ENCODE measurements at regions not wholly inside any gene's neighbourhood (a gene's known extent, or its start where the extent isn't known, plus 50 kb on each side); places are given as distances from the start of the nearest gene placed in this dataset.

GRCh38 chrY:8582277-8582850, 754.9 kb upstream of the TSPY4 start:
- no peak for TF ChIP-seq CTCF (IDR thresholded peaks at IDR 0.05)

GRCh38 chrY:8583191-8583590, 754.1 kb upstream of the TSPY4 start:
- H3K36me3 ChIP-seq (ENCODE audit: low read depth) = no peaks in the 10 kb centered on the region
- no peak for TF ChIP-seq CTCF (IDR thresholded peaks at IDR 0.05)
- no peaks in the 10 kb centered on the region for H3K4me1 ChIP-seq (ENCODE audit: low read depth)
- H3K4me3 ChIP-seq = no peak overlapping the region
- DNase-seq = no peak
- intact Hi-C loops (cut with DNase I, micrococcal nuclease) = no loop called here
- no peaks in the 10 kb centered on the region for H3K9me3 ChIP-seq
- ATAC-seq = no peak

More at GRCh38 chrY:8582277-8582850, 754.9 kb upstream of the TSPY4 start:
- DNase-seq = no peak
- no peaks in the 10 kb centered on the region for H3K36me3 ChIP-seq (ENCODE audit: low read depth)
- no peaks in the 10 kb centered on the region for H3K9me3 ChIP-seq
- H3K4me3 ChIP-seq = no peak overlapping the region
- no peaks in the 10 kb centered on the region for H3K4me1 ChIP-seq (ENCODE audit: low read depth)
- intact Hi-C loops (cut with DNase I, micrococcal nuclease) = no loop called here
- ATAC-seq = no peak

- TF ChIP-seq CTCF (IDR thresholded peaks at IDR 0.05) = no peak
- H3K36me3 ChIP-seq (ENCODE audit: low read depth) = no peaks in the 10 kb centered on the region
- H3K9me3 ChIP-seq = no peaks in the 10 kb centered on the region
- DNase-seq = no peak
- intact Hi-C loops (cut with DNase I, micrococcal nuclease) = no loop called here
- no peak for ATAC-seq
- no peak overlapping the region for H3K4me3 ChIP-seq
- H3K4me1 ChIP-seq (ENCODE audit: low read depth) = no peaks in the 10 kb centered on the region
These were observed 746.6 kb upstream of the TSPY4 start for GRCh38 chrY:8590641-8591040.

GRCh38 chrY:8591821-8592516, 745.3 kb upstream of the TSPY4 start:
- Histone ChIP-seq H3K4me3 (no peak overlapping the region), H3K9me3 (no peaks in the 10 kb centered on the region), H3K4me1 (ENCODE audit: low read depth) (no peaks in the 10 kb centered on the region), H3K36me3 (ENCODE audit: low read depth) (no peaks in the 10 kb centered on the region)
- intact Hi-C loops (cut with DNase I, micrococcal nuclease) = no loop called here
- no peak for ATAC-seq
- no peak for DNase-seq
- TF ChIP-seq CTCF (IDR thresholded peaks at IDR 0.05) = no peak

GRCh38 chrY:8594657-8595056, 742.6 kb upstream of the TSPY4 start:
- H3K9me3 ChIP-seq = no peaks in the 10 kb centered on the region
- ATAC-seq = no peak
- H3K4me1 ChIP-seq (ENCODE audit: low read depth) = no peaks in the 10 kb centered on the region
- no peak overlapping the region for H3K4me3 ChIP-seq
- intact Hi-C loops (cut with DNase I, micrococcal nuclease) = no loop called here
- TF ChIP-seq CTCF (IDR thresholded peaks at IDR 0.05) = no peak
- no peaks in the 10 kb centered on the region for H3K36me3 ChIP-seq (ENCODE audit: low read depth)
- DNase-seq = no peak
